Omental fat pad (tissue), 3 donors: ENCODE measurements at regions not wholly inside any gene's neighbourhood (a gene's known extent, or its start where the extent isn't known, plus 50 kb on each side); places are given as distances from the start of the nearest gene placed in this dataset.

ENCODE experiments used
- ATAC-seq: fragments of 150-250 bp; one replicate; pipeline ENCODE4 v1.9.1; 2016; ENCODE audit warnings: mild to moderate bottlenecking, moderate library complexity; ENCODE audit not compliant: low FRiP score
- DNase-seq: peaks from one replicate; pipeline ENCODE4 v3.0.0-alpha.2; 2019; ENCODE audit warnings: low spot score
- TF ChIP-seq, protein P1 (sequence below), 3 donors: fragments of 450-650 bp; IDR thresholded peaks; one replicate each; pipeline ENCODE4 v1.5.1; 2016 to 2017; ENCODE audit warnings: antibody characterized with exemption in 3 of 3, mild to moderate bottlenecking in 3 of 3, moderate library complexity in 2 of 3

DNA sequence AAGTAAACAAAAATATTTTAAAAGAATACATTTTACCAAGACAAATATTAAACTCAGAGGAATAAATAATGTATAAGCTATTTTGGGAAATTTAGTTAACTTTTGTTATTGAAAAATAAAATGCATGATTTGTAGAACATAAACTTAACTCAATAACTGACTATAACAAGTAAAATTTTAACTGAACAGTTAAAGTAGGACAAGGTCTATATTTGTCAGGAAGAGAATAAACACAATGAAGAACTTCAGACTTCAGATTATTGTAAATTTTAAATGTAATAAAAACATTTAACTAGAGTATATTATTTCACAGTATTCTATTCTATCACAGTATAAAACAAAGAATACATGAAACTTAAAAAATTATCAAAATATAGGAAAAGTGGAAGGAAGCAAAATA lies 948.8 kb upstream of the USP15 start:
- no peak for DNase-seq
- ATAC-seq: no peak
- TF ChIP-seq, protein P1, sequence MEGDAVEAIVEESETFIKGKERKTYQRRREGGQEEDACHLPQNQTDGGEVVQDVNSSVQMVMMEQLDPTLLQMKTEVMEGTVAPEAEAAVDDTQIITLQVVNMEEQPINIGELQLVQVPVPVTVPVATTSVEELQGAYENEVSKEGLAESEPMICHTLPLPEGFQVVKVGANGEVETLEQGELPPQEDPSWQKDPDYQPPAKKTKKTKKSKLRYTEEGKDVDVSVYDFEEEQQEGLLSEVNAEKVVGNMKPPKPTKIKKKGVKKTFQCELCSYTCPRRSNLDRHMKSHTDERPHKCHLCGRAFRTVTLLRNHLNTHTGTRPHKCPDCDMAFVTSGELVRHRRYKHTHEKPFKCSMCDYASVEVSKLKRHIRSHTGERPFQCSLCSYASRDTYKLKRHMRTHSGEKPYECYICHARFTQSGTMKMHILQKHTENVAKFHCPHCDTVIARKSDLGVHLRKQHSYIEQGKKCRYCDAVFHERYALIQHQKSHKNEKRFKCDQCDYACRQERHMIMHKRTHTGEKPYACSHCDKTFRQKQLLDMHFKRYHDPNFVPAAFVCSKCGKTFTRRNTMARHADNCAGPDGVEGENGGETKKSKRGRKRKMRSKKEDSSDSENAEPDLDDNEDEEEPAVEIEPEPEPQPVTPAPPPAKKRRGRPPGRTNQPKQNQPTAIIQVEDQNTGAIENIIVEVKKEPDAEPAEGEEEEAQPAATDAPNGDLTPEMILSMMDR (IDR thresholded peaks at IDR 0.05): no peak

DNA sequence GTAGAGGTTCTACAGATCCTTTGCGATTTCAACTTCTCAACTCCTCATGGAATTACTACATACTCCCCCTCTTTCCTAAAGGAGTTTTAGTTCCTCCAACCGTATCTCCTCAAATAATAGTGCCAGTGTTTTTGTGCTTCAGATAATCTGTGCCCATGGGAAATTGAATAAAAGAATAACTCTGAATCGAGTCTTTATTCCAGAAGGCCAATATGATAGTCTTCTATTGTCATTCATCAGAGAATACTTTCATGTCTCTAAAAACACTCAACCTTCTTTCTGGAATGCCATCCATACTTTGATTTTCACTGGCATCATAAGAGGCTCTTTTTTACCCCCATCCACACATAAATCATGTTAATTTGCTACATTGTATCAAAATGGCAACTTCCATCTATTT lies 911.3 kb upstream of the USP15 start:
- TF ChIP-seq, protein P1 (IDR thresholded peaks at IDR 0.05): no peak
- DNase-seq: no peak

DNA sequence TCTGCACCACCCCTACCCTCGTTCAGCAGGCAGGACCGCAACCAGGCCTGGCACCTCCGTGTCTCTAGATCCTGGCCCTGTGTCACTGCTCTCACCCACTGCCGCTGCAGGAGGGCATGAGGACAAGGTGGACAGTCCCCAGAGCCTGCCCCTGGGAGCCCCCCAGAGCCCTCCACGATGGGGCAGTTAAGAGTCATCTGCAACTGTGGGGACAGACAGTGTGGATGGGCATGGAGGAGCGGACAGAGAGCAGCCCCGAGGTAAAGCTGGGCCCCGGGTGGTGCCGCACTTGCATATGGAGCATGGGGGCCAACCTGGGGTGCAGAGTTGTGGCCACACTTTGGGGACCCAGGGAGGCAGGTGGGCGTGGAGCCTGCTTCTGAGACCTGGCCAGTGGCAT lies 905.1 kb upstream of the USP15 start:
- DNase-seq: no peak
- ATAC-seq: no peak
- TF ChIP-seq, protein P1 (IDR thresholded peaks at IDR 0.05): no peak

More for the DNA sequence above, 911.3 kb upstream of the USP15 start:
- no peak for ATAC-seq

GRCh38 chr12:61356485-61356884 lies 903.7 kb upstream of the USP15 start:
- ATAC-seq (no peak), DNase-seq (no peak)
- TF ChIP-seq, protein P1 (IDR thresholded peaks at IDR 0.05): no peak

GRCh38 chr12:61357496-61357895 lies 902.7 kb upstream of the USP15 start:
- TF ChIP-seq, protein P1 (IDR thresholded peaks at IDR 0.05): no peak
- DNase-seq (no peak), ATAC-seq (no peak)

DNA sequence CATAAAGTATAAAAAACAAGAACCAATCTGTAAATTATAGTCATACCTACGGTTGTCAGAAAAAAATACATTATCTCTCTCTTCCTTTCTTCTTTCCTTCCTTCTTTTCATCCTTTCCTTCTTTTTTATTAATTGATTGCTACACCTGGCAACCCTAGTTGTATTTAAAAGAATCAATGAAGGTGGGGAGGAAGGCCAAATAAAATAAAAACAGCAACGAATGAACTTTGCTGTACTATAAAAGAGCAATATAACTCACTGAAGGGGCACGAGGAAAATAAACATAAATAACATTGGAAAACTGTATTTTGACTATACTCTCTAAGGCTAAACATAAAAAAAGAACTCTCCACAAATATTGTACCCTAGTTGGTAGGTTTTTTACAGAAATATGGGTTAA lies 898.2 kb upstream of the USP15 start:
- no peak for ATAC-seq
- no peak for DNase-seq
- TF ChIP-seq, protein P1 (IDR thresholded peaks at IDR 0.05): no peak

DNA sequence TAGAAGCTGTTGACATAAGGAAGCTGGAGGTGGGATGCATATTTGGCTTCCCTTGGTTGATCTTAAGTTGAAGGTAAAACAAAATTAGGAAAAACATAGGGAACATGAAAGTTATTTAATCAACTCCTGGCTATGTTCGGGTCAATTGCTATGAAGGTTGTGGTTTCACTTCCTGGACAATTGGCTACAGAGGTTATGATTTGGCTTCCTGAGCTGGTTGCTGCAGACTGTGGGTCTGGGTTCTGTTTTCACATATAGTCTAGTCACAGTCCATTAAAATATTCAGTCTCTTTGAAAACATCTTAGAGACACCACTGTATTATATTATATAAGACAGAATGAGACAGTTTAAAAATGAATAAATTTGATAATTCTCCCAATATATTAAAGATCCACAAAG lies 895.2 kb upstream of the USP15 start:
- ATAC-seq: no peak
- no peak for DNase-seq
- TF ChIP-seq, protein P1 (IDR thresholded peaks at IDR 0.05): no peak
